ENCODE measurements at regions not wholly inside any gene's neighbourhood (a gene's known extent, or its start where the extent isn't known, plus 50 kb on each side); places are given as distances from the start of the nearest gene placed in this dataset.
"Not testable (repeated sequence)": the region's sequence is repeated elsewhere in the genome, so short reads cannot be mapped to it uniquely, and the experiment has no call there.

DNA sequence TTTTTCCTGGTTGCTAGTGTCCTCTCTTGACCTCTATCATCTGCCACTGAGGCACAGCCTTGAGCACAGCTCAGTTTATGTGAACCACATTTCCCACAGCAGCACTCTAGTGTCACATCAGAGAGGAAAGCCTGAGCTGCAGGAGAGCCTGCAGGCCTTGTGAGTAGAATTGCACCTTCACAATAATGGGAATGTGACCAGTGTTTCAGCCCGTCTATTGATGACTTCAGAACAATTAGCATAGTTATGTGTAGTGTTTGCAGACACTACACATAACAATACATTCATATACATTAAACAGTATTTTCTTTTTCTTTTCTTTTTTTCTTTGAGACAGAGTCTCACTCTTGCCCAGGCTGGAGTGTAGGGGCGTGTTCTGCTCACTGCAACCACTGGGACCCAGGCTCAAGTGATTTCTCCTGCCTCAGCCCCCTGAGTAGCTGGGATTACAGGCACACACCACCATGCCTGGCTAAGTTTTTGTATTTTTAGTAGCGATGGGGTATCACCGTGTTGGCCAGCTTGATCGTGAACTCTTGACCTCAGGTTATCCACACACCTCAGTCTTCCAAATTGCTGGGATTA is 108.0 kb upstream of the LRRC3B start:
- DNase-seq (ENCODE audit: low read depth, low spot score): not testable (repeated sequence)

DNA sequence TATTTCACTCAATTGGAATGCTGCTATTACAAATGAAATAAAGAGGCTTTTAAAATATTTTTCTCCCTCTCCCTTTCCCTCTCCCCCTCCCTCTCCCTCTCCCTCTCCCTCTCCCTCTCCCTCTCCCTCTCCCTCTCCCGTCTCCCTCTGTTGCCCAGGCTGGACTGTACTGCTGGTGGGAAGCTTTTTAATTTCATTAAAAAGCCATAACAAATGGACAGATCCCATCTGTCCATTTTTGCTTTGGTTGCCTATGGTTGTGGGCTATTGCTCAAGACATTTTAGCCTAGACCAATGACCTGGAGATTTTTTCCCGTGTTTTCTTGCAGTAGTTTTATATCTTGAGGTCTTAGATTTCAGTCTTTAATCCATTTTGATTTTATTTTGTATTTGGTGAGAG is 107.2 kb upstream of the LRRC3B start:
- DNase-seq (ENCODE audit: low read depth, low spot score): no peak

- no peak for DNase-seq (ENCODE audit: low read depth, low spot score)
Observed at GRCh38 chr3:26521261-26521660, 101.3 kb upstream of the LRRC3B start.

DNA sequence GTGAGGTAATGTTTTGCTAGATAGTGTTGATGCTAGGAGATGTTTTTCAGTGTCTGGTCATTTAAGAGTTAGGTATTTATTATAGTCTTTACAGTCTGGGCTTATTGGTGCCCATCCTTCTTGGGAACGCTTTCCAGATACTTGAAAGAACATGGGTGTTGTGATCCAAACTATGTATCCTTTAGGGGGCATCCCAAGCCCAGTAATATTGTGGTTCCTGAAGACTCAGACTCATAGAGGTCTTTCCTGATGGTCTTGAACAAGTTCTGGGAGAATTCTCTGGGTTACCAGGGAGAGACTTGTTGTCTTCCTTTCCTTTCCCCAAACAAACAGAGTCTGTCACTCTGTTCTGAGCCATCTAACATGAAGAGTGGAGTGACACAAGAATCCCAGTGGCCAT is 99.7 kb upstream of the LRRC3B start:
- DNase-seq (ENCODE audit: low read depth, low spot score): no peak

- no peak for DNase-seq (ENCODE audit: low read depth, low spot score)
Observed at GRCh38 chr3:26525013-26525412, 97.6 kb upstream of the LRRC3B start.

- DNase-seq (ENCODE audit: low read depth, low spot score): no peak
Observed at GRCh38 chr3:26535151-26535550, 87.4 kb upstream of the LRRC3B start.

DNA sequence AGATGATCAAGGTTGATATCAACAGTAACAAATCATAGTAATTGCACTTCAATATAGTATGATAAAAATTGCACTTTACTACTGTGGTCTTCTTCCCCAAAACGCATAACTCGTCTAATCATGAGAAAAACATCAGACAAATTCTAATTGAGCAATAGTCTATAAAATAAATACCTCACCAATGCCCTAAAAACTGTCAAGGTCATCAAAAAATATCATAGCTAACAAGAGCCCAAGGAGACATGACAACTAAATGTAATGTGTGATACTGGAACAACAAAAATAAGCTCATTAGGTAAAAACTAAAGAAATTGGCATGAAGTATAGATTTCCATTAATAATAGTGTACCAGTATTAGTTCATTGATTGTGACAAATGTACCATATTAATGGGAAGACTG is 85.6 kb upstream of the LRRC3B start:
- no peak for DNase-seq (ENCODE audit: low read depth, low spot score)

- DNase-seq (ENCODE audit: low read depth, low spot score): no peak
Observed at GRCh38 chr3:26550413-26550812, 72.2 kb upstream of the LRRC3B start.

DNA sequence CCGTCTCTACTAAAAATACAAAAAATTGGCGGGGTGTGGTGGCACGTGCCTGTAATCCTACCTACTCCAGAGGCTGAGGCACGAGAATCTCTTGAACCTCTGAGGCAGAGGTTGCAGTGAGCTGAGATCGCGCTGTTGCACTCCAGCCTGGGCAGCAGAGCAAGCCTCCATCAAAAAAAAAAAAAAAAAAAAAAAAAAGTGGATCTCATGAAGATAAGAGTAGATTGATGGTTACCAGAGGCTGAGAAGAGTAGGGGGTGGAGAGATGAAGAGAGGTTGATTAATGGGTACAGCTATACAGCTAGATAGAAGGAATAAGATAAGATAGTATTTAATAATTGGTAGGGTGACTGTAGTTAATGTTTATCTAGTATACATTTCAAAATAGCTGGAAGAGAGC is 65.9 kb upstream of the LRRC3B start:
- DNase-seq (ENCODE audit: low read depth, low spot score): no peak

GRCh38 chr3:26558257-26558656 is 64.3 kb upstream of the LRRC3B start:
- no peak for DNase-seq (ENCODE audit: low read depth, low spot score)

- no peak for DNase-seq (ENCODE audit: low read depth, low spot score)
Observed at GRCh38 chr3:26559227-26559626, 63.3 kb upstream of the LRRC3B start.

DNA sequence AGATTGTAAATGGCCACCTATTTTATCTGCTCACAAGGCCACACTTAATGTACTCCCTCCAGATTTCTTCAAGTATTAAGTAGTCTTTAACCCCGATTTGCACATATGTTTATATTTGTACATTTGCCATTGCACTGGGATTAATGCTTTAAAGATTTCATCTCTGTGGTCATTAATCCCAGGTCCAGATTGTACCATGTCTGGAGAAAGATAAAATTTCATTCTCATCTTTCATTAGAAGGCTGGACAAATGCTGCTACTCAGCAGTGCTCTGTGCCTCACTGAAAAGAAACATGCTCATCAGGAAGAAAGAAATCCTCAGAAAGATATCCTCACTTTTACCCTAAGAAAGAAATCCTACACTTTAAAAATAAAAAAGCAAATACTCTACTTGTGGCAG is 62.5 kb upstream of the LRRC3B start:
- DNase-seq (ENCODE audit: low read depth, low spot score): no peak

DNA sequence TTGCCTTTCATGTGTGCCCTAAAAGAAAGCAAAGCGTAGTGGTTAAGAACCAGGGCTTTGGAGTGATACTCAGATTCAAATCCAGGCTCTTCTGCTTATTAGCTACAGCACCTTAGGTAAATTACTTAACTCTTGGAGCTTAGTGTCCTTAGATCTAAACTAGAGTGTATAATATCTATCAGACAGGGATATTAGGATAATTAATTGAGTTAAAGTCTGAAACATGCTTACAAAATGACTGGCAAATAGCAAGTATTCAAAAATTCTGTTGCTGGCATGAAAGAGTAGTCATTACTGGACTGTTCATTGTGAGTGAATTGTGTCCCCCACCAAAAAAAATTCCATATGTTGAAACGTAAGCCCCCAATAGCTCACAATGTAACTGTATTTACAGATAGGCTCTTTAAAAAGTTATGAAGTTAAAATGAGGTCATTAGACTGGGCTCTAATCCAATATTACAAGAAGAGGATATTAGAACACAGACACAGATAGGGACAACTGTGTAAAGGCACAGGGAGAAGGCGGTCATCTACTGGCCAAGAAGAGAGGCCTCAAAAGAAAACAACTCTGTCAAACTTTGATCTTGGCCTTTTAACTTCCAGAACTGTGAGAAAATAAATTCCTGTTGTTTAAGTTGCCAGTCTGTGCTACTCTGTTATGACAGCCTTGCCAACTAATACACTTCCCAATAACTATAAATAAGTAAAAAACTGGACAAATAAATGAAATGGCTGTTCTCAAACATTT is 60.4 kb upstream of the LRRC3B start:
- no peak for DNase-seq (ENCODE audit: low read depth, low spot score)
